Calu3 (cell line): ENCODE measurements at regions not wholly inside any gene's neighbourhood (a gene's known extent, or its start where the extent isn't known, plus 50 kb on each side); places are given as distances from the start of the nearest gene placed in this dataset.

Experiments used
- BruUV-seq: library from RNA; stranded (reverse); fragments of 400-500 nt; replicated peaks from 2 replicates; lab custom pipeline; 2021; lab: Mats Ljungman, UMichigan
- CTCF ChIA-PET: fragments of 300-600 bp; sonication (Branson Sonifier 250); formaldehyde crosslinking; loops from one replicate; lab custom pipeline; 2022; ENCODE audit warnings: antibody characterized with exemption; lab: Charles Lee
- DNase-seq: peaks from one replicate; pipeline ENCODE4 v3.0.0; 2022
- H3K27ac Mint-ChIP-seq: one replicate; pipeline ENCODE4 v1.8.0; 2022; ENCODE audit warnings: mixed read lengths; ENCODE audit not compliant: unreplicated experiment
- H3K27me3 Mint-ChIP-seq: one replicate; pipeline ENCODE4 v1.8.0; 2022; ENCODE audit warnings: mixed read lengths; ENCODE audit not compliant: unreplicated experiment
- H3K36me3 Mint-ChIP-seq: one replicate; pipeline ENCODE4 v1.8.0; 2022; ENCODE audit warnings: mild to moderate bottlenecking, moderate library complexity, mixed read lengths; ENCODE audit not compliant: insufficient read depth, unreplicated experiment
- H3K4me1 Mint-ChIP-seq: one replicate; pipeline ENCODE4 v1.8.0; 2022; ENCODE audit warnings: mild to moderate bottlenecking, low read depth, mixed read lengths; ENCODE audit not compliant: unreplicated experiment
- H3K4me3 Mint-ChIP-seq: one replicate; pipeline ENCODE4 v1.8.0; 2022; ENCODE audit warnings: mild to moderate bottlenecking, low read depth, moderate library complexity, mixed read lengths; ENCODE audit not compliant: unreplicated experiment
- H3K9me3 Mint-ChIP-seq: one replicate; pipeline ENCODE4 v1.8.0; 2022; ENCODE audit warnings: low read depth, mixed read lengths; ENCODE audit not compliant: unreplicated experiment
- intact Hi-C: fragments of 100-400 bp; cut with micrococcal nuclease; formaldehyde crosslinking; loops from one replicate; pipeline ENCODE4 v1.10.0; 2022; ENCODE audit not compliant: unreplicated experiment
- TF ChIP-seq, protein P1 (sequence below): fragments of 200-600 bp; IDR thresholded peaks from one replicate; pipeline ENCODE4 v1.8.0; 2022; ENCODE audit warnings: antibody characterized with exemption; ENCODE audit not compliant: unreplicated experiment

DNA sequence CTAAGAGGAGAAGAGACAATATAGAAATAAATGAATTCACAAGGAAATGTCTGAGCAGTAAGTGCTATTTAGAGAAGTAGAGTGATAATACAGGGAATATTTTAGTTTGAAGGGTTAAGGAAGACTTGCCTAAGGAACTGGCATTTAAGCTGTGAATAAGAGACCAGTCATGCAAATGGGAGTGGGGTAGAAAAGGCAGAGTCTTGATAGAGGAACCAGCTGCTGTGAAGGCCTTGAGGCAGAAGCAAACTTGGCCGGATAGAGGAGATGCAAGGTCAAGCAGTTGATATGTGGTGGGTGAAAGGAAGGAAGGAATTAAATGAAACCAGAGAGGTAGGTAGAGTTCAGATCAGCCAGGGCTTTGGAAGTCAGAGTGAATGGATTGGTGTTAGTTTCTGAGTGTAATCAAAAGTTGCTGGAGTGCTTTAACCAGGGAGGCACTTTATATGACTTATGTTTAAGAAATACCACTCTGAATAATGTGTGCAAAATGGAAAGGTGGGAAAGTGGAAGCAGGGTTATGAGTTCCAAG, 198.4 kb upstream of the SESN3 start:
- Mint-ChIP-seq H3K4me1 (no peaks in the 10 kb centered on the region), H3K27me3 (peaks cover 19% of the 10 kb centered on the region), H3K27ac (no peak overlapping the region), H3K4me3 (no peak overlapping the region), H3K36me3 (no peaks in the 10 kb centered on the region), H3K9me3 (no peaks in the 10 kb centered on the region)
- TF ChIP-seq, protein P1, sequence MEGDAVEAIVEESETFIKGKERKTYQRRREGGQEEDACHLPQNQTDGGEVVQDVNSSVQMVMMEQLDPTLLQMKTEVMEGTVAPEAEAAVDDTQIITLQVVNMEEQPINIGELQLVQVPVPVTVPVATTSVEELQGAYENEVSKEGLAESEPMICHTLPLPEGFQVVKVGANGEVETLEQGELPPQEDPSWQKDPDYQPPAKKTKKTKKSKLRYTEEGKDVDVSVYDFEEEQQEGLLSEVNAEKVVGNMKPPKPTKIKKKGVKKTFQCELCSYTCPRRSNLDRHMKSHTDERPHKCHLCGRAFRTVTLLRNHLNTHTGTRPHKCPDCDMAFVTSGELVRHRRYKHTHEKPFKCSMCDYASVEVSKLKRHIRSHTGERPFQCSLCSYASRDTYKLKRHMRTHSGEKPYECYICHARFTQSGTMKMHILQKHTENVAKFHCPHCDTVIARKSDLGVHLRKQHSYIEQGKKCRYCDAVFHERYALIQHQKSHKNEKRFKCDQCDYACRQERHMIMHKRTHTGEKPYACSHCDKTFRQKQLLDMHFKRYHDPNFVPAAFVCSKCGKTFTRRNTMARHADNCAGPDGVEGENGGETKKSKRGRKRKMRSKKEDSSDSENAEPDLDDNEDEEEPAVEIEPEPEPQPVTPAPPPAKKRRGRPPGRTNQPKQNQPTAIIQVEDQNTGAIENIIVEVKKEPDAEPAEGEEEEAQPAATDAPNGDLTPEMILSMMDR: no peak
- no TSS peak for BruUV-seq
- intact Hi-C loops: no loop called here
- DNase-seq: no peak
- CTCF ChIA-PET: no interaction called here

DNA sequence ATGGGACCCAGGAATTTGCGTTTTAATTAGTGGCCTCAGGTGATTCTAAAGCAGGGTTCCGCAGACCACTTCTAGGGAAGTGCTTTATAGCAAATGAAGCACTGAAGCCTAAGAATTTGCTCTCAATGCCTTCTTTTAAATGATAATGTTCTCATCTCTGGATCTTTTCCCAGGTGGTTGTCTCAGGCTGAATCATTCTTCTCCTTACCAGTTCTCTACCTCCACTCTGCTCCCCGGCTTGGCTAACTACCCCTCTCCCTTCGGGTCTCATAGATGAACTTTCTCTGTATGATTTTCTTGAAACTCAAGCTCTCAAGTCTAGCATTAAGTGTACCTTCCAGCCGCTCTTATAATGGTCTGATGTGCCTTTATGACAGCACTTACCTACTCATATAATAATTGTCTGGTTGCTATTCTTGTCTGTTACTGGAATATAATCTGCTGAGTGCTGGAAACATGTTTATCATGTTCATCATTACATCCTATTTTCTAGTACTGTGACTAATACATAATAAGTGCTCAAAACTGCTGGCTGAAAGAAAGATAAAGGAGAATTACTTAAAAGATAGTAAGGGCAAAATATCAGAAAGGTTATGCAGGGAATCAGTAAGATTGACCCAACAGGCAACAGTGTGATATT, 195.9 kb upstream of the SESN3 start:
- peaks cover 19% of the 10 kb centered on the region for H3K27me3 Mint-ChIP-seq
- TF ChIP-seq, protein P1: no peak
- DNase-seq: no peak
- no peak overlapping the region for H3K4me3 Mint-ChIP-seq
- H3K27ac Mint-ChIP-seq: no peak overlapping the region
- H3K4me1 Mint-ChIP-seq: no peaks in the 10 kb centered on the region
- no peaks in the 10 kb centered on the region for H3K9me3 Mint-ChIP-seq
- no peaks in the 10 kb centered on the region for H3K36me3 Mint-ChIP-seq
- intact Hi-C loops: no loop called here
- CTCF ChIA-PET: no interaction called here
- no TSS peak for BruUV-seq

DNA sequence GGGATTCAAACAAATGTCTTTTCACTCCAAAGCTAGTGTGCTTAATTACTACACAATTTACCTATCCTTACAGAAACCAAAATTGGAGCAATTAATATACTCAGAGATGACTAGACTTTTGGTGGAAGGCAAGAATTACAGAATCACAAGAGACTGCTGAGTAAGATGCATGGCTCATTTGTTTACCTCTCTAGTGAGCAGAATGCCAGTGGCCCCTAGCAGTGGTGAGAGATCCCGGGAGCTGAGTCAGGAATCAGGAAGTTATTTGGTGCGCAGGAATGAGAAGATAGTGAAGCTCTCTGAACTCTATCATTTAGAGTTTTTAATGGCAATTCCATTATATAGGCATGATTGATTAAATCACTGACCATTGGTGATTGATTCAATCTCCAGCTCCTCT, 188.9 kb upstream of the SESN3 start:
- H3K4me3 Mint-ChIP-seq: no peak overlapping the region
- no peak for DNase-seq
- H3K36me3 Mint-ChIP-seq: no peaks in the 10 kb centered on the region
- intact Hi-C loops: no loop called here
- H3K9me3 Mint-ChIP-seq: peaks cover under 1% of the 10 kb centered on the region
- no TSS peak for BruUV-seq
- H3K4me1 Mint-ChIP-seq: no peaks in the 10 kb centered on the region
- CTCF ChIA-PET: no interaction called here
- peaks cover 13% of the 10 kb centered on the region for H3K27me3 Mint-ChIP-seq
- TF ChIP-seq, protein P1: no peak
- no peak overlapping the region for H3K27ac Mint-ChIP-seq

DNA sequence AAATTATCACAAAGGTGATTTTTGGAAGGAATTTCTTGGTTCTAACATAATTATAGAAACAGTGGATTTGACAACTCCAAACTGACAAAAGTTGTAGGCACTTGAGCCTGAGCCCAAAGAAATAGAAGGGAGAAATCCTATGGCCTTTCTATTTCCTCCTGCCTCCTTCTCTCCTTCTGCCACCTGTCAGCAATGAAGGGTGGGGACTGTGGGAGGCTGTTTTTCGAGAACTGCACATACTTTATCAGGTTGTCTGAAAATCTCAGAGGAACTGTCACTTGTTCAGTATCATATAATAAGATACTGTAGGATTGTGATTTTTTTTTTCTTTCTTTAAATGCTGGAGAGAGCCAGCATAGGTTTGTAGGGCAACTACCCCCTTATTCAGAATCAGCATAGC, 187.9 kb upstream of the SESN3 start:
- Mint-ChIP-seq H3K4me3 (no peak overlapping the region), H3K27ac (no peak overlapping the region)
- no peak for DNase-seq

More for the DNA sequence above, 187.9 kb upstream of the SESN3 start:
- Mint-ChIP-seq H3K27me3 (peaks cover 21% of the 10 kb centered on the region), H3K9me3 (peaks cover 3% of the 10 kb centered on the region), H3K4me1 (no peaks in the 10 kb centered on the region), H3K36me3 (no peaks in the 10 kb centered on the region)
- BruUV-seq: no TSS peak
- CTCF ChIA-PET: no interaction called here
- intact Hi-C loops: no loop called here
- TF ChIP-seq, protein P1: no peak
